ENCODE measurements at regions not wholly inside any gene's neighbourhood (a gene's known extent, or its start where the extent isn't known, plus 50 kb on each side); places are given as distances from the start of the nearest gene placed in this dataset.

DNA sequence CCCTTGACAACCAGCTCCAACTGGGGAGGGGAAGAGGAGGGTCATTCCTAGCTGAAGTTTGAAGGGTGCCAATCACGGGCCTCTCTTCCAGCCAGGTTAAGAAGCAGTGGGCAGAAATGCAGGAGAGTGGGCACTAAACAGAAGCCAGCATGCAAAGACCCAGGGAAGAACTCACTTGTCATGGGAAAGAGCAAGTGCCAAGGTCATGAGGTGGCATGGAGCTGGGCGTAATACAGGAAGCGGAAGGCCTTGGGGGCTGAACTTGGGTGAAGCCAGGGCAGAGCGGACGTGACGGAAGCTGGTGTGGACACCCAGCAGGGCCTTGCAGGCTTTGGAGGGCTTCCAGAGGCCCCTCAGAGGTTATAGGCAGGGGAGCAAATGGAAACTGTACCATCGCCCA is 302.1 kb downstream of the MAF start (continued):
- TF ChIP-seq, protein P1, sequence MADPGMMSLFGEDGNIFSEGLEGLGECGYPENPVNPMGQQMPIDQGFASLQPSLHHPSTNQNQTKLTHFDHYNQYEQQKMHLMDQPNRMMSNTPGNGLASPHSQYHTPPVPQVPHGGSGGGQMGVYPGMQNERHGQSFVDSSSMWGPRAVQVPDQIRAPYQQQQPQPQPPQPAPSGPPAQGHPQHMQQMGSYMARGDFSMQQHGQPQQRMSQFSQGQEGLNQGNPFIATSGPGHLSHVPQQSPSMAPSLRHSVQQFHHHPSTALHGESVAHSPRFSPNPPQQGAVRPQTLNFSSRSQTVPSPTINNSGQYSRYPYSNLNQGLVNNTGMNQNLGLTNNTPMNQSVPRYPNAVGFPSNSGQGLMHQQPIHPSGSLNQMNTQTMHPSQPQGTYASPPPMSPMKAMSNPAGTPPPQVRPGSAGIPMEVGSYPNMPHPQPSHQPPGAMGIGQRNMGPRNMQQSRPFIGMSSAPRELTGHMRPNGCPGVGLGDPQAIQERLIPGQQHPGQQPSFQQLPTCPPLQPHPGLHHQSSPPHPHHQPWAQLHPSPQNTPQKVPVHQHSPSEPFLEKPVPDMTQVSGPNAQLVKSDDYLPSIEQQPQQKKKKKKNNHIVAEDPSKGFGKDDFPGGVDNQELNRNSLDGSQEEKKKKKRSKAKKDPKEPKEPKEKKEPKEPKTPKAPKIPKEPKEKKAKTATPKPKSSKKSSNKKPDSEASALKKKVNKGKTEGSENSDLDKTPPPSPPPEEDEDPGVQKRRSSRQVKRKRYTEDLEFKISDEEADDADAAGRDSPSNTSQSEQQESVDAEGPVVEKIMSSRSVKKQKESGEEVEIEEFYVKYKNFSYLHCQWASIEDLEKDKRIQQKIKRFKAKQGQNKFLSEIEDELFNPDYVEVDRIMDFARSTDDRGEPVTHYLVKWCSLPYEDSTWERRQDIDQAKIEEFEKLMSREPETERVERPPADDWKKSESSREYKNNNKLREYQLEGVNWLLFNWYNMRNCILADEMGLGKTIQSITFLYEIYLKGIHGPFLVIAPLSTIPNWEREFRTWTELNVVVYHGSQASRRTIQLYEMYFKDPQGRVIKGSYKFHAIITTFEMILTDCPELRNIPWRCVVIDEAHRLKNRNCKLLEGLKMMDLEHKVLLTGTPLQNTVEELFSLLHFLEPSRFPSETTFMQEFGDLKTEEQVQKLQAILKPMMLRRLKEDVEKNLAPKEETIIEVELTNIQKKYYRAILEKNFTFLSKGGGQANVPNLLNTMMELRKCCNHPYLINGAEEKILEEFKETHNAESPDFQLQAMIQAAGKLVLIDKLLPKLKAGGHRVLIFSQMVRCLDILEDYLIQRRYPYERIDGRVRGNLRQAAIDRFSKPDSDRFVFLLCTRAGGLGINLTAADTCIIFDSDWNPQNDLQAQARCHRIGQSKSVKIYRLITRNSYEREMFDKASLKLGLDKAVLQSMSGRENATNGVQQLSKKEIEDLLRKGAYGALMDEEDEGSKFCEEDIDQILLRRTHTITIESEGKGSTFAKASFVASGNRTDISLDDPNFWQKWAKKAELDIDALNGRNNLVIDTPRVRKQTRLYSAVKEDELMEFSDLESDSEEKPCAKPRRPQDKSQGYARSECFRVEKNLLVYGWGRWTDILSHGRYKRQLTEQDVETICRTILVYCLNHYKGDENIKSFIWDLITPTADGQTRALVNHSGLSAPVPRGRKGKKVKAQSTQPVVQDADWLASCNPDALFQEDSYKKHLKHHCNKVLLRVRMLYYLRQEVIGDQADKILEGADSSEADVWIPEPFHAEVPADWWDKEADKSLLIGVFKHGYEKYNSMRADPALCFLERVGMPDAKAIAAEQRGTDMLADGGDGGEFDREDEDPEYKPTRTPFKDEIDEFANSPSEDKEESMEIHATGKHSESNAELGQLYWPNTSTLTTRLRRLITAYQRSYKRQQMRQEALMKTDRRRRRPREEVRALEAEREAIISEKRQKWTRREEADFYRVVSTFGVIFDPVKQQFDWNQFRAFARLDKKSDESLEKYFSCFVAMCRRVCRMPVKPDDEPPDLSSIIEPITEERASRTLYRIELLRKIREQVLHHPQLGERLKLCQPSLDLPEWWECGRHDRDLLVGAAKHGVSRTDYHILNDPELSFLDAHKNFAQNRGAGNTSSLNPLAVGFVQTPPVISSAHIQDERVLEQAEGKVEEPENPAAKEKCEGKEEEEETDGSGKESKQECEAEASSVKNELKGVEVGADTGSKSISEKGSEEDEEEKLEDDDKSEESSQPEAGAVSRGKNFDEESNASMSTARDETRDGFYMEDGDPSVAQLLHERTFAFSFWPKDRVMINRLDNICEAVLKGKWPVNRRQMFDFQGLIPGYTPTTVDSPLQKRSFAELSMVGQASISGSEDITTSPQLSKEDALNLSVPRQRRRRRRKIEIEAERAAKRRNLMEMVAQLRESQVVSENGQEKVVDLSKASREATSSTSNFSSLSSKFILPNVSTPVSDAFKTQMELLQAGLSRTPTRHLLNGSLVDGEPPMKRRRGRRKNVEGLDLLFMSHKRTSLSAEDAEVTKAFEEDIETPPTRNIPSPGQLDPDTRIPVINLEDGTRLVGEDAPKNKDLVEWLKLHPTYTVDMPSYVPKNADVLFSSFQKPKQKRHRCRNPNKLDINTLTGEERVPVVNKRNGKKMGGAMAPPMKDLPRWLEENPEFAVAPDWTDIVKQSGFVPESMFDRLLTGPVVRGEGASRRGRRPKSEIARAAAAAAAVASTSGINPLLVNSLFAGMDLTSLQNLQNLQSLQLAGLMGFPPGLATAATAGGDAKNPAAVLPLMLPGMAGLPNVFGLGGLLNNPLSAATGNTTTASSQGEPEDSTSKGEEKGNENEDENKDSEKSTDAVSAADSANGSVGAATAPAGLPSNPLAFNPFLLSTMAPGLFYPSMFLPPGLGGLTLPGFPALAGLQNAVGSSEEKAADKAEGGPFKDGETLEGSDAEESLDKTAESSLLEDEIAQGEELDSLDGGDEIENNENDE (IDR thresholded peaks at IDR 0.05; ENCODE audit: insufficient replicate concordance, low read length): no peak
- no peak for TF ChIP-seq CBX8 (IDR thresholded peaks at IDR 0.05; ENCODE audit: borderline replicate concordance, low read depth, low read length)
- no peak for TF ChIP-seq POLR2AphosphoS5 (IDR thresholded peaks at IDR 0.05; ENCODE audit: low read depth, low read length)
- no peak for TF ChIP-seq JUN (IDR thresholded peaks at IDR 0.05; ENCODE audit: low read depth, low read length)
- TF ChIP-seq CHD2 (IDR thresholded peaks at IDR 0.05; ENCODE audit: low read length): no peak
- TF ChIP-seq HDAC6 (IDR thresholded peaks at IDR 0.05; ENCODE audit: low read depth, low read length): no peak
- TF ChIP-seq TCF12 (IDR thresholded peaks at IDR 0.05; ENCODE audit: low read depth, low read length): no peak

Data from H1 (cell line).